H1 (cell line): ENCODE measurements at regions not wholly inside any gene's neighbourhood (a gene's known extent, or its start where the extent isn't known, plus 50 kb on each side); places are given as distances from the start of the nearest gene placed in this dataset.

ENCODE experiments used
- CTCF ChIA-PET: fragments of 300-600 bp; sonication (Branson Sonifier 250); formaldehyde crosslinking; loops from one replicate; lab custom pipeline; 2021; ENCODE audit not compliant: partially characterized antibody; lab: Charles Lee
- POLR2A ChIA-PET: fragments of 300-600 bp; sonication (Branson Sonifier 250); formaldehyde crosslinking; loops from one replicate; lab custom pipeline; 2021; ENCODE audit warnings: inconsistent platforms; ENCODE audit not compliant: partially characterized antibody; lab: Charles Lee
- DNase-seq, 2 experiments: peaks; one replicate each; pipeline versions ENCODE4 v3.0.0 to v3.0.0-alpha.2; 2010 to 2022; ENCODE audit warnings: low spot score in 2 of 2, low read depth in 1 of 2, mixed read lengths in 1 of 2
- FAIRE-seq: peaks from 2 replicates; lab custom pipeline; 2011; peaks lifted over from hg19 to GRCh38; lab: Jason Lieb, UNC
- H2AFZ ChIP-seq: 2 replicates; pipeline ENCODE4 v1.8.1; 2012; ENCODE audit warnings: low read length, inconsistent platforms
- H2AK5ac ChIP-seq: 2 replicates; pipeline ENCODE4 v1.6.1; 2013; ENCODE audit warnings: low read depth, low read length
- H2BK120ac ChIP-seq: replicated peaks from 2 replicates; pipeline ENCODE3; 2013; ENCODE audit warnings: low read depth, low read length, inconsistent platforms
- H2BK12ac ChIP-seq: 2 replicates; pipeline ENCODE4 v1.6.1; 2013; ENCODE audit warnings: low read depth, low read length
- H2BK15ac ChIP-seq: 2 replicates; pipeline ENCODE4 v1.6.1; 2013; ENCODE audit warnings: low read length
- H2BK20ac ChIP-seq: 2 replicates; pipeline ENCODE4 v1.6.1; 2013; ENCODE audit warnings: low read length
- H2BK5ac ChIP-seq: 2 replicates; pipeline ENCODE4 v1.6.1; 2013; ENCODE audit warnings: low read depth, low read length
- H3K14ac ChIP-seq: 2 replicates; pipeline ENCODE4 v1.6.1; 2013; ENCODE audit warnings: inconsistent platforms; ENCODE audit not compliant: insufficient read length
- H3K18ac ChIP-seq: 2 replicates; pipeline ENCODE4 v1.6.1; 2013; ENCODE audit warnings: low read length; ENCODE audit errors: extremely low read depth
- H3K23ac ChIP-seq: 2 replicates; pipeline ENCODE4 v1.6.1; 2013; ENCODE audit warnings: inconsistent platforms; ENCODE audit not compliant: insufficient read length
- H3K23me2 ChIP-seq: 2 replicates; pipeline ENCODE4 v1.6.1; 2013; ENCODE audit warnings: low read depth, low read length
- H3K27ac ChIP-seq: 2 replicates; pipeline ENCODE4 v1.6.1; 2011; ENCODE audit warnings: low read depth, low read length, inconsistent platforms
- H3K27me3 ChIP-seq, 4 experiments: replicated peaks in 1 of 4; 1 replicate in 1 of 4; 2 replicates in 3 of 4; pipeline versions ENCODE4 v1.6.1 to v1.8.1; 2011 to 2013; ENCODE audit warnings: low read length in 3 of 4, mild to moderate bottlenecking in 3 of 4, inconsistent platforms in 2 of 4, mixed read lengths in 2 of 4, moderate library complexity in 1 of 4; ENCODE audit not compliant: control insufficient read depth in 3 of 4, insufficient read depth in 3 of 4; ENCODE audit errors: extremely low read depth in 1 of 4
- H3K36me3 ChIP-seq, 4 experiments: 2 replicates each; pipeline versions ENCODE4 v1.6.1 to v1.8.1; 2011 to 2013; ENCODE audit warnings: mild to moderate bottlenecking in 4 of 4, low read length in 3 of 4, moderate library complexity in 2 of 4, control low read depth in 1 of 4, inconsistent platforms in 1 of 4; ENCODE audit not compliant: insufficient read depth in 4 of 4, control insufficient read depth in 2 of 4
- H3K4ac ChIP-seq: replicated peaks from 2 replicates; pipeline ENCODE3; 2013; ENCODE audit warnings: low read length, low read depth, mixed read lengths, inconsistent platforms; ENCODE audit not compliant: insufficient read length
- H3K4me1 ChIP-seq, 4 experiments: replicated peaks in 1 of 4; 1 replicate in 1 of 4; 2 replicates in 3 of 4; pipeline versions ENCODE4 v1.6.1 to v1.8.1; 2011 to 2013; ENCODE audit warnings: low read length in 3 of 4, inconsistent platforms in 2 of 4, mixed read lengths in 1 of 4; ENCODE audit not compliant: insufficient read depth in 4 of 4, control insufficient read depth in 3 of 4
- H3K4me2 ChIP-seq, 2 experiments: 2 replicates each; pipeline versions ENCODE4 v1.6.1 to v1.8.1; 2011 to 2013; ENCODE audit warnings: low read depth in 2 of 2, low read length in 2 of 2, control low read depth in 1 of 2, inconsistent platforms in 1 of 2, mild to moderate bottlenecking in 1 of 2; ENCODE audit not compliant: insufficient read depth in 1 of 2
- H3K4me3 ChIP-seq, 4 experiments: fragments of 200-600, 300-600 bp in 1 of 4; sonication (generic), shearing (Covaris generic), sonication (Bioruptor Twin) in 1 of 4; 2 replicates each; pipeline versions ENCODE4 v1.5.1 to v1.8.1; 2011 to 2016; ENCODE audit warnings: low read length in 4 of 4, low read depth in 3 of 4, control low read depth in 2 of 4, inconsistent platforms in 2 of 4, mild to moderate bottlenecking in 2 of 4, mixed read lengths in 1 of 4, moderate library complexity in 1 of 4; ENCODE audit not compliant: insufficient read depth in 2 of 4; ENCODE audit errors: extremely low read depth in 1 of 4
- H3K56ac ChIP-seq: replicated peaks from 2 replicates; pipeline ENCODE3; 2013; ENCODE audit warnings: low read depth, mild to moderate bottlenecking, mixed read lengths, low read length, inconsistent platforms; ENCODE audit not compliant: insufficient read length
- H3K79me1 ChIP-seq: 2 replicates; pipeline ENCODE4 v1.6.1; 2013; ENCODE audit warnings: low read depth, low read length, control low read depth
- H3K79me2 ChIP-seq, 2 experiments: 2 replicates each; pipeline versions ENCODE4 v1.6.1 to v1.8.1; 2012 to 2013; ENCODE audit warnings: low read length in 2 of 2, mild to moderate bottlenecking in 2 of 2, inconsistent platforms in 1 of 2; ENCODE audit not compliant: insufficient read depth in 2 of 2, control insufficient read depth in 1 of 2
- H3K9ac ChIP-seq, 4 experiments: replicated peaks in 1 of 4; 1 replicate in 1 of 4; 2 replicates in 3 of 4; pipeline versions ENCODE4 v1.6.1 to v1.8.1; 2011 to 2013; ENCODE audit warnings: low read depth in 3 of 4, low read length in 3 of 4, control low read depth in 2 of 4, mild to moderate bottlenecking in 2 of 4, moderate library complexity in 2 of 4, inconsistent platforms in 1 of 4; ENCODE audit errors: extremely low read depth in 1 of 4
- H3K9me3 ChIP-seq, 2 experiments: 2 replicates each; pipeline versions ENCODE4 v1.6.1 to v1.8.1; 2012 to 2013; ENCODE audit warnings: mild to moderate bottlenecking in 2 of 2, moderate library complexity in 2 of 2, control low read depth in 1 of 2, inconsistent platforms in 1 of 2, low read depth in 1 of 2, low read length in 1 of 2, mixed read lengths in 1 of 2; ENCODE audit not compliant: insufficient read depth in 2 of 2
- H4K20me1 ChIP-seq, 2 experiments: replicated peaks in 1 of 2; 2 replicates each; pipeline versions ENCODE3 to v1.8.1; 2011 to 2013; ENCODE audit warnings: inconsistent platforms in 2 of 2, low read length in 2 of 2, mild to moderate bottlenecking in 1 of 2; ENCODE audit not compliant: insufficient read depth in 2 of 2, control insufficient read depth in 1 of 2
- H4K5ac ChIP-seq: 2 replicates; pipeline ENCODE4 v1.6.1; 2013; ENCODE audit warnings: low read length, low read depth, mixed read lengths, inconsistent platforms; ENCODE audit not compliant: insufficient read length
- H4K8ac ChIP-seq: 2 replicates; pipeline ENCODE4 v1.8.0; 2013; ENCODE audit warnings: mild to moderate bottlenecking, moderate library complexity, low read length, inconsistent platforms; ENCODE audit not compliant: insufficient read depth; ENCODE audit errors: extremely low read depth
- H4K91ac ChIP-seq: replicated peaks from 2 replicates; pipeline ENCODE3; 2013; ENCODE audit warnings: low read length, mixed read lengths, inconsistent platforms; ENCODE audit not compliant: insufficient read length
- HDAC2 ChIP-seq, 2 experiments: fragments of 300-600 bp in 1 of 2; sonication (generic) in 1 of 2; IDR thresholded peaks; 2 replicates each; pipeline ENCODE4 v1.6.1; 2011 to 2012; ENCODE audit warnings: low read depth in 2 of 2, low read length in 2 of 2, mild to moderate bottlenecking in 2 of 2, moderate library complexity in 2 of 2, borderline replicate concordance in 1 of 2, inconsistent platforms in 1 of 2
- JUND ChIP-seq: IDR thresholded peaks from 2 replicates; pipeline ENCODE4 v1.6.1; 2011; ENCODE audit warnings: mild to moderate bottlenecking, improper control_type of control experiment, low read length
- SUZ12 ChIP-seq: fragments of 200-600 bp; sonication (generic); IDR thresholded peaks from 2 replicates; pipeline ENCODE4 v1.6.1; 2012; ENCODE audit warnings: mild to moderate bottlenecking, inconsistent platforms, low read length, moderate library complexity, mixed read lengths
- TAF7 ChIP-seq: optimal IDR thresholded peaks from 2 replicates; pipeline ENCODE3; 2011; ENCODE audit warnings: low read depth, mild to moderate bottlenecking, inconsistent platforms, low read length, moderate library complexity, borderline replicate concordance
- WGBS, 2 experiments: shearing (Covaris generic) in 1 of 2; methylation state at CpG; one replicate each; pipeline versions ENCODE4 v1.1.6 to v1.1.7; 2013 to 2015; ENCODE audit warnings: low lambda C conversion rate in 2 of 2, mixed read lengths in 2 of 2, inconsistent platforms in 1 of 2, low coverage in 1 of 2, missing lambda C conversion rate in 1 of 2; ENCODE audit not compliant: insufficient replicate concordance in 2 of 2, insufficient coverage in 1 of 2, insufficient read length in 1 of 2; ENCODE audit errors: extremely low coverage in 1 of 2, missing lambda C conversion rate in 1 of 2; 5-methylcytosine and 5-hydroxymethylcytosine counted together
- TF ChIP-seq, protein P1 (sequence below): IDR thresholded peaks from 2 replicates; pipeline ENCODE4 v1.6.1; 2012; ENCODE audit warnings: low read length, inconsistent platforms

DNA sequence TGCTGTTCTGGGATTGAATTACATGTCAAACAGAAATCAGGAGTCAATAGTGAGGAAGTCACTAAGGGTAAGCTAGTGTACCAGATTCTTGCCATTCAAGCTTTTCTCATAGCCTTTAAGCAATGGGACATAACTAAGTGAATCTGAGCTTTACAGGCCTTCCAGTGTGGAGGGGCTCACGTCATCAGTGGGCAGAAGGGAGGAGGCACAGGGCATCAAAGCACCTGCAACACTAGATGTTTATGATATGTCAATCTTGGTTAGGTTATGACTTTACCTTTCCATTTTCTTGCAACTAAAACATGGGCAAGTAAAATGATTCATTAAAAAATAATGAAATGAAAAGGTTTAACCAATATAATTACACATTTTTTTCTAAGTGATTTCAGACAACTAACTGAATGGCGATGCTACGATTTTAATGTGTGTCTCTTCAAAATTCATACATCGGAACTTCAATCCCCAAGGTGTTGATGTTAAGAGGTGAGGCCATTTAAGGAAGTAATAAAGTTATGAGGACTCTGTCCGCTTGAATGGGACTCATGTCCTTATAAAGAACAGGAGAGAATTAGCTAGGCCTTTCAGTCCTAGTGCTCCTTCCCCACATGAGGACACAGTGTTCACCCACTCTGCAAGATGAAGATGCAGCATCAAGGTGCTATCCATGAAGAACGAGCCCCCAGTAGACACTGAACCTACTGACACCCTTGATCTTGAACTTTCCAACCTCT, 1169.2 kb upstream of the NXPH2 start:
- Histone ChIP-seq H3K23me2 (no peaks in the 10 kb centered on the region), H2AFZ (no peak overlapping the region), H4K91ac (no peak overlapping the region), H3K9ac (no peak overlapping the region), H3K18ac (no peak overlapping the region), H3K4me2 (no peak overlapping the region), H3K36me3 (no peaks in the 10 kb centered on the region), H3K9me3 (no peaks in the 10 kb centered on the region), H3K4me3 (no peak overlapping the region), H3K4me1 (no peaks in the 10 kb centered on the region), H3K14ac (no peak overlapping the region), H2BK12ac (no peak overlapping the region), H3K79me1 (no peaks in the 10 kb centered on the region), H3K27me3 (no peaks in the 10 kb centered on the region), H4K5ac (no peak overlapping the region), H4K20me1 (no peaks in the 10 kb centered on the region), H3K4ac (no peak overlapping the region), H3K79me2 (no peaks in the 10 kb centered on the region), H2BK20ac (no peak overlapping the region), H2BK5ac (no peak overlapping the region), H2BK15ac (no peak overlapping the region), H3K56ac (no peak overlapping the region), H3K27ac (no peak overlapping the region), H2AK5ac (no peak overlapping the region), H3K23ac (no peak overlapping the region), H2BK120ac (no peak overlapping the region), H4K8ac (no peak overlapping the region)
- no peak for DNase-seq
- ChIA-PET POLR2A (no interaction called here), CTCF (interaction anchor here (0.6 to 1.1 kb wide), 2 partner anchors 43 to 1881 kb away, joined by 3 read pairs; no protein-coding TSS in a partner anchor)
- TF ChIP-seq, protein P1, sequence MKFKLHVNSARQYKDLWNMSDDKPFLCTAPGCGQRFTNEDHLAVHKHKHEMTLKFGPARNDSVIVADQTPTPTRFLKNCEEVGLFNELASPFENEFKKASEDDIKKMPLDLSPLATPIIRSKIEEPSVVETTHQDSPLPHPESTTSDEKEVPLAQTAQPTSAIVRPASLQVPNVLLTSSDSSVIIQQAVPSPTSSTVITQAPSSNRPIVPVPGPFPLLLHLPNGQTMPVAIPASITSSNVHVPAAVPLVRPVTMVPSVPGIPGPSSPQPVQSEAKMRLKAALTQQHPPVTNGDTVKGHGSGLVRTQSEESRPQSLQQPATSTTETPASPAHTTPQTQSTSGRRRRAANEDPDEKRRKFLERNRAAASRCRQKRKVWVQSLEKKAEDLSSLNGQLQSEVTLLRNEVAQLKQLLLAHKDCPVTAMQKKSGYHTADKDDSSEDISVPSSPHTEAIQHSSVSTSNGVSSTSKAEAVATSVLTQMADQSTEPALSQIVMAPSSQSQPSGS = no peak
- TF ChIP-seq HDAC2 (IDR thresholded peaks at IDR 0.05; ENCODE audit: borderline replicate concordance in 1 of 2, low read depth in 2 of 2, low read length in 2 of 2) = no peak
- TF ChIP-seq SUZ12 = no peak
- no peak for TF ChIP-seq TAF7
- TF ChIP-seq JUND = no peak
- FAIRE-seq = no peak
- 98% methylated on average over 6 of the region's 6 CpGs; no CpG with 5 or more reads in 1 of the 2 experiments for WGBS, 2 experiments
